ENCODE measurements at regions not wholly inside any gene's neighbourhood (a gene's known extent, or its start where the extent isn't known, plus 50 kb on each side); places are given as distances from the start of the nearest gene placed in this dataset.

DNA sequence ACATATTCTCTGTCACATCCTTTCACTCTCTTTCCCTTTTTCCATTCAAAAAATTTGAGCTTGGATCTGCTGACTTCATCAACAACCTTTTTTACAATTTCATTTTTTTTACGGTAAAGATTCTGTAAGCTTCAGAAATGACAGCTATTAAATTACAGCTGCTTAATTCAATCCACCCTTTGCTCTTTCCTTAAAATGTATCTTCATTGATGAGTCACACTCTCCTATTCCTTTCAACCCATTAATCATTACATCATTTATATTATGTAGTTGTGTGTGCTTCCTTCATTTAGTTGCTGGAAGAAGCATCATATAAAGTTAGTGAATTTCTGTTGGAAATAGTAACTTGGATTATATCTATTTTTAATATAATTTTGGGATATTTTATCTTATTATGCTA is 67.1 kb upstream of the MAGI2 start:
- H3K4me1 Mint-ChIP-seq (ENCODE audit: low read depth) = no peaks in the 10 kb centered on the region
- Histone ChIP-seq H3K9me3 (ENCODE audit: control insufficient read depth in 1 of 2, insufficient read depth in 1 of 2, low read length in 2 of 2) (peaks cover 0 to 11% of the 10 kb centered on the region in 2 experiments), H3K27me3 (ENCODE audit: control insufficient read depth in 1 of 2, insufficient read depth in 2 of 2, low read length in 2 of 2) (no peaks in the 10 kb centered on the region), H3K4me1 (ENCODE audit: insufficient read depth, low read length) (no peaks in the 10 kb centered on the region), H3K4me3 (ENCODE audit: low read length) (no peak overlapping the region), H3K36me3 (ENCODE audit: insufficient read depth, low read length) (no peaks in the 10 kb centered on the region), H3K27ac (ENCODE audit: low read depth in 1 of 2, low read length in 2 of 2) (no peak overlapping the region)
- no peaks in the 10 kb centered on the region for H3K27me3 Mint-ChIP-seq
- CTCF ChIA-PET = interaction anchor here (0.6 kb wide), 1 partner anchor 459 kb away, joined by 3 read pairs; no protein-coding TSS in a partner anchor
- peaks cover 3% of the 10 kb centered on the region for H3K9me3 Mint-ChIP-seq
- ATAC-seq (ENCODE audit: poor library complexity) (no peak), DNase-seq (no peak)
- H3K27ac Mint-ChIP-seq = no peak overlapping the region
- intact Hi-C loops (cut with DNase I, micrococcal nuclease) = no loop called here
- H3K4me3 Mint-ChIP-seq = no peak overlapping the region
- TF ChIP-seq, protein P1, sequence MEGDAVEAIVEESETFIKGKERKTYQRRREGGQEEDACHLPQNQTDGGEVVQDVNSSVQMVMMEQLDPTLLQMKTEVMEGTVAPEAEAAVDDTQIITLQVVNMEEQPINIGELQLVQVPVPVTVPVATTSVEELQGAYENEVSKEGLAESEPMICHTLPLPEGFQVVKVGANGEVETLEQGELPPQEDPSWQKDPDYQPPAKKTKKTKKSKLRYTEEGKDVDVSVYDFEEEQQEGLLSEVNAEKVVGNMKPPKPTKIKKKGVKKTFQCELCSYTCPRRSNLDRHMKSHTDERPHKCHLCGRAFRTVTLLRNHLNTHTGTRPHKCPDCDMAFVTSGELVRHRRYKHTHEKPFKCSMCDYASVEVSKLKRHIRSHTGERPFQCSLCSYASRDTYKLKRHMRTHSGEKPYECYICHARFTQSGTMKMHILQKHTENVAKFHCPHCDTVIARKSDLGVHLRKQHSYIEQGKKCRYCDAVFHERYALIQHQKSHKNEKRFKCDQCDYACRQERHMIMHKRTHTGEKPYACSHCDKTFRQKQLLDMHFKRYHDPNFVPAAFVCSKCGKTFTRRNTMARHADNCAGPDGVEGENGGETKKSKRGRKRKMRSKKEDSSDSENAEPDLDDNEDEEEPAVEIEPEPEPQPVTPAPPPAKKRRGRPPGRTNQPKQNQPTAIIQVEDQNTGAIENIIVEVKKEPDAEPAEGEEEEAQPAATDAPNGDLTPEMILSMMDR (IDR thresholded peaks at IDR 0.05) = no peak
- no peaks in the 10 kb centered on the region for H3K36me3 Mint-ChIP-seq (ENCODE audit: low read depth)
- POLR2A ChIA-PET = no interaction called here

DNA sequence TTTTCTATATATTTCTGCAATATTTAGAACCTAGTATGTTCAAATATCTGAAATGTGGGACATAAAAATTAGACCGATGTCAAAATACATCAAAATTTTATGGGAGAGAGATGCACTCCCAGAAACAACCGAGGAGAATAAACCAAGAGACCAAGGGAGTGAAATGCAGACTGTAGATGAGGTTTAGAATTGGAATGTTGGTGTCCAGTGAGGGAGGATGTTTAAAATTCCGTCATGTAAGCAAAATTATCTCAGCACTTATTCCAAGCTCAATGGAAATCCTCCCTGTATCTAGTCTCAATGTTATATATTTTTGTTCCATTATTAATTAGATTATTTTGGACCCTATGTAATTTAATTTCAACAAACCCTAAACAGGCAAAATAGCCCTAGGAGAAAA is 61.9 kb upstream of the MAGI2 start:
- H3K9me3 Mint-ChIP-seq = no peaks in the 10 kb centered on the region
- intact Hi-C loops (cut with DNase I, micrococcal nuclease) = no loop called here
- Histone ChIP-seq H3K27me3 (ENCODE audit: control insufficient read depth in 1 of 2, insufficient read depth in 2 of 2, low read length in 2 of 2) (no peaks in the 10 kb centered on the region), H3K4me3 (ENCODE audit: low read length) (no peak overlapping the region), H3K9me3 (ENCODE audit: control insufficient read depth in 1 of 2, insufficient read depth in 1 of 2, low read length in 2 of 2) (no peaks in the 10 kb centered on the region), H3K27ac (ENCODE audit: low read depth in 1 of 2, low read length in 2 of 2) (no peak overlapping the region), H3K36me3 (ENCODE audit: insufficient read depth, low read length) (no peaks in the 10 kb centered on the region), H3K4me1 (ENCODE audit: insufficient read depth, low read length) (no peaks in the 10 kb centered on the region)
- TF ChIP-seq, protein P1 (IDR thresholded peaks at IDR 0.05) = no peak
- H3K27ac Mint-ChIP-seq = no peak overlapping the region
- no peaks in the 10 kb centered on the region for H3K27me3 Mint-ChIP-seq
- H3K4me3 Mint-ChIP-seq = no peak overlapping the region
- no peaks in the 10 kb centered on the region for H3K36me3 Mint-ChIP-seq (ENCODE audit: low read depth)
- ChIA-PET POLR2A (no interaction called here), CTCF (no interaction called here)
- H3K4me1 Mint-ChIP-seq (ENCODE audit: low read depth) = no peaks in the 10 kb centered on the region
- no peak for DNase-seq
- no peak for ATAC-seq (ENCODE audit: poor library complexity)

DNA sequence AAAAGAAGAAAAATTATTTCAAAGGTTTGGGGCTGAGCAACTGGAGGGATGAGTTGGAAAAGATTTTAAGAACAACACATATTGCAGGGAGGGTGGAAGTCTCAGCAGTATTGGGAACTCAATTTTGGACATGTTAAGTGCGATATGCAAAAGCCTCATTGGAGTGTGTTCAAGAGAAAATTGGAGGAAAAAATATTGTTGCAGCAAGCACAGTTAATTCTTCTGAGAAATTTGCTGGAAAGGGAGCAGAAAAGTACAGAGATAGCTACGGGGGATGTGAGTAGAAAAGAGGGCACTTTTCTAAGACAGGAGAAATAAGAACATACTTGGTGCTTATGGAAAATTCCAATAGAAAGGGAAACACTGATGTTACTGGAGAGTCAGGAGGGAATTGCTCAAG is 59.8 kb upstream of the MAGI2 start:
- Mint-ChIP-seq H3K9me3 (no peaks in the 10 kb centered on the region), H3K27me3 (no peaks in the 10 kb centered on the region), H3K27ac (no peak overlapping the region), H3K4me3 (no peak overlapping the region), H3K36me3 (ENCODE audit: low read depth) (no peaks in the 10 kb centered on the region), H3K4me1 (ENCODE audit: low read depth) (no peaks in the 10 kb centered on the region)
- DNase-seq (no peak), ATAC-seq (ENCODE audit: poor library complexity) (no peak)
- H3K36me3 ChIP-seq (ENCODE audit: insufficient read depth, low read length) = no peaks in the 10 kb centered on the region
- TF ChIP-seq, protein P1 (IDR thresholded peaks at IDR 0.05) = no peak
- no peaks in the 10 kb centered on the region for H3K9me3 ChIP-seq (ENCODE audit: control insufficient read depth in 1 of 2, insufficient read depth in 1 of 2, low read length in 2 of 2)
- intact Hi-C loops (cut with DNase I, micrococcal nuclease) = no loop called here
- no peak overlapping the region for H3K27ac ChIP-seq (ENCODE audit: low read depth in 1 of 2, low read length in 2 of 2)
- H3K27me3 ChIP-seq (ENCODE audit: control insufficient read depth in 1 of 2, insufficient read depth in 2 of 2, low read length in 2 of 2) = no peaks in the 10 kb centered on the region
- CTCF ChIA-PET = no interaction called here
- H3K4me1 ChIP-seq (ENCODE audit: insufficient read depth, low read length) = no peaks in the 10 kb centered on the region
- POLR2A ChIA-PET = no interaction called here
- H3K4me3 ChIP-seq (ENCODE audit: low read length) = no peak overlapping the region

Data from CD4-positive, alpha-beta T cell (primary cell).